OCI-M2 (cell line): ENCODE measurements at regions not wholly inside any gene's neighbourhood (a gene's known extent, or its start where the extent isn't known, plus 50 kb on each side); places are given as distances from the start of the nearest gene placed in this dataset.
"Not testable (repeated sequence)": the region's sequence is repeated elsewhere in the genome, so short reads cannot be mapped to it uniquely, and the experiment has no call there.

Source experiments
- DNase-seq: peaks from one replicate; lab custom pipeline; 2025; ENCODE audit not compliant: unreplicated experiment; lab: John Stamatoyannopoulos, UW

GRCh38 chr13:48583859-48584311 lies 51.0 kb upstream of the RCBTB2 start:
- no peak for DNase-seq

- DNase-seq, result no peak
Observed at GRCh38 chr13:48585456-48585840, 52.6 kb upstream of the RCBTB2 start.

- DNase-seq, result peak; percentile 30
Observed at GRCh38 chr13:48586591-48587103, 53.8 kb upstream of the RCBTB2 start.

GRCh38 chr13:48588120-48588519 lies 55.2 kb upstream of the RCBTB2 start:
- no peak for DNase-seq

- DNase-seq, result no peak
Observed at GRCh38 chr13:48590141-48590901, 57.4 kb upstream of the RCBTB2 start.

- not testable (repeated sequence) for DNase-seq
Observed at GRCh38 chr13:48591124-48591872, 58.4 kb upstream of the RCBTB2 start.

- no peak for DNase-seq
Observed at GRCh38 chr13:48591889-48592687, 59.2 kb upstream of the RCBTB2 start.

GRCh38 chr13:48592688-48593049 lies 59.8 kb upstream of the RCBTB2 start:
- no peak for DNase-seq

GRCh38 chr13:48593536-48593935 lies 60.2 kb upstream of the CYSLTR2 start:
- no peak for DNase-seq

- DNase-seq, result no peak
Observed at GRCh38 chr13:48594096-48594815, 59.5 kb upstream of the CYSLTR2 start.

GRCh38 chr13:48595431-48596429 lies 58.0 kb upstream of the CYSLTR2 start:
- DNase-seq, result no peak

- no peak for DNase-seq
Observed at GRCh38 chr13:48600374-48601364, 53.1 kb upstream of the CYSLTR2 start.

GRCh38 chr13:48602296-48603016 lies 51.3 kb upstream of the CYSLTR2 start:
- DNase-seq, result no peak

- peak; percentile 13 for DNase-seq
Observed at GRCh38 chr13:48603375-48603774, 50.4 kb upstream of the CYSLTR2 start.
